Stimulated activated CD4-positive, alpha-beta T cell treated with anti-CD3 and anti-CD28 coated beads, Interleukin-1b, Interleukin-23, amount 100 ng/mL, for 4 hours (primary cell): ENCODE measurements at regions not wholly inside any gene's neighbourhood (a gene's known extent, or its start where the extent isn't known, plus 50 kb on each side); places are given as distances from the start of the nearest gene placed in this dataset.

Experiments
- DNase-seq, 2 donors: peaks; one replicate each; pipeline ENCODE4 v3.0.0-alpha.2; 2020; ENCODE audit warnings: low read depth in 2 of 2

GRCh38 chr16:7185165-7185564 lies 147.5 kb upstream of the RBFOX1 start:
- DNase-seq = no peak

- no peak for DNase-seq
Observed at GRCh38 chr16:7183768-7184167, 148.9 kb upstream of the RBFOX1 start.

GRCh38 chr16:7182510-7183109 lies 150.0 kb upstream of the RBFOX1 start:
- no peak for DNase-seq

GRCh38 chr16:7177875-7178274 lies 154.8 kb upstream of the RBFOX1 start:
- DNase-seq = no peak

- DNase-seq = no peak
Observed at GRCh38 chr16:7171151-7171550, 161.5 kb upstream of the RBFOX1 start.

- no peak for DNase-seq
Observed at GRCh38 chr16:7167626-7168025, 165.0 kb upstream of the RBFOX1 start.

- no peak for DNase-seq
Observed at GRCh38 chr16:7161891-7162290, 170.8 kb upstream of the RBFOX1 start.

GRCh38 chr16:7160093-7160492 lies 172.6 kb upstream of the RBFOX1 start:
- no peak for DNase-seq

- DNase-seq = no peak
Observed at GRCh38 chr16:7158481-7158880, 174.2 kb upstream of the RBFOX1 start.

GRCh38 chr16:7150230-7150629 lies 182.4 kb upstream of the RBFOX1 start:
- DNase-seq = no peak

- DNase-seq = no peak
Observed at GRCh38 chr16:7148606-7149005, 184.0 kb upstream of the RBFOX1 start.

GRCh38 chr16:7140899-7141298 lies 191.7 kb upstream of the RBFOX1 start:
- DNase-seq = no peak

- no peak for DNase-seq
Observed at GRCh38 chr16:7137560-7138330, 194.9 kb upstream of the RBFOX1 start.

- DNase-seq = no peak
Observed at GRCh38 chr16:7132465-7132864, 200.2 kb upstream of the RBFOX1 start.

GRCh38 chr16:7124701-7125100 lies 207.9 kb upstream of the RBFOX1 start:
- no peak for DNase-seq

GRCh38 chr16:7124242-7124641 lies 208.4 kb upstream of the RBFOX1 start:
- DNase-seq = no peak

- no peak for DNase-seq
Observed at GRCh38 chr16:7116734-7117133, 215.9 kb upstream of the RBFOX1 start.

GRCh38 chr16:7115898-7116297 lies 216.7 kb upstream of the RBFOX1 start:
- DNase-seq = no peak

- no peak for DNase-seq
Observed at GRCh38 chr16:7113949-7114348, 218.7 kb upstream of the RBFOX1 start.

GRCh38 chr16:7113395-7113794 lies 219.2 kb upstream of the RBFOX1 start:
- DNase-seq = no peak

- no peak for DNase-seq
Observed at GRCh38 chr16:7111265-7111664, 221.4 kb upstream of the RBFOX1 start.

GRCh38 chr16:7107436-7107835 lies 225.2 kb upstream of the RBFOX1 start:
- DNase-seq = no peak

- no peak for DNase-seq
Observed at GRCh38 chr16:7103056-7103455, 229.6 kb upstream of the RBFOX1 start.

- no peak for DNase-seq
Observed at GRCh38 chr16:7101054-7101453, 231.6 kb upstream of the RBFOX1 start.
